ENCODE measurements at regions not wholly inside any gene's neighbourhood (a gene's known extent, or its start where the extent isn't known, plus 50 kb on each side); places are given as distances from the start of the nearest gene placed in this dataset.

- TF ChIP-seq CEBPB (IDR thresholded peaks at IDR 0.05; ENCODE audit: low read depth, low read length) = no peak
- no peak for TF ChIP-seq CTCF (conservative IDR thresholded peaks at IDR 0.05; ENCODE audit: low read depth, low read length)
- TF ChIP-seq RFX5 (IDR thresholded peaks at IDR 0.05; ENCODE audit: low read depth, low read length) = no peak
- TF ChIP-seq POLR2A (IDR thresholded peaks at IDR 0.05; ENCODE audit: low read depth, low read length) = no peak
- TF ChIP-seq RCOR1 (IDR thresholded peaks at IDR 0.05; ENCODE audit: insufficient replicate concordance, low read length) = no peak
- TF ChIP-seq MAZ (IDR thresholded peaks at IDR 0.05; ENCODE audit: borderline replicate concordance, low read depth, low read length) = no peak
- TF ChIP-seq USF2 (IDR thresholded peaks at IDR 0.05; ENCODE audit: low read depth, low read length) = no peak
- TF ChIP-seq NFE2L2 (IDR thresholded peaks at IDR 0.05; ENCODE audit: low read depth, low read length) = no peak
- no peak for TF ChIP-seq ELK1 (IDR thresholded peaks at IDR 0.05; ENCODE audit: borderline replicate concordance, low read depth, low read length)
- TF ChIP-seq MXI1 (IDR thresholded peaks at IDR 0.05; ENCODE audit: borderline replicate concordance, low read depth, low read length) = no peak
- no peak for TF ChIP-seq FOS (IDR thresholded peaks at IDR 0.05; ENCODE audit: low read depth, low read length)
Measured at GRCh38 chr11:91660036-91660435, 564.6 kb upstream of the FAT3 start.

Measured in IMR-90 (cell line).